Esophagus squamous epithelium (tissue), 4 donors: ENCODE measurements at regions not wholly inside any gene's neighbourhood (a gene's known extent, or its start where the extent isn't known, plus 50 kb on each side); places are given as distances from the start of the nearest gene placed in this dataset.

Experiments
- POLR2A ChIP-seq, 4 donors: fragments of 450-650 bp; IDR thresholded peaks; one replicate each; pipeline ENCODE4 v1.6.1; 2017; ENCODE audit warnings: antibody characterized with exemption in 4 of 4, mild to moderate bottlenecking in 4 of 4, moderate library complexity in 3 of 4
- TF ChIP-seq, protein P1 (sequence below), 6 experiments: fragments of 450-650 bp in 4 of 6; fragments of 200-600 bp in 2 of 6; sonication (generic) in 2 of 6; IDR thresholded peaks; one replicate each; pipeline ENCODE4 v1.5.1; 2016 to 2019; ENCODE audit warnings: antibody characterized with exemption in 6 of 6, mild to moderate bottlenecking in 4 of 6, moderate library complexity in 4 of 6

DNA sequence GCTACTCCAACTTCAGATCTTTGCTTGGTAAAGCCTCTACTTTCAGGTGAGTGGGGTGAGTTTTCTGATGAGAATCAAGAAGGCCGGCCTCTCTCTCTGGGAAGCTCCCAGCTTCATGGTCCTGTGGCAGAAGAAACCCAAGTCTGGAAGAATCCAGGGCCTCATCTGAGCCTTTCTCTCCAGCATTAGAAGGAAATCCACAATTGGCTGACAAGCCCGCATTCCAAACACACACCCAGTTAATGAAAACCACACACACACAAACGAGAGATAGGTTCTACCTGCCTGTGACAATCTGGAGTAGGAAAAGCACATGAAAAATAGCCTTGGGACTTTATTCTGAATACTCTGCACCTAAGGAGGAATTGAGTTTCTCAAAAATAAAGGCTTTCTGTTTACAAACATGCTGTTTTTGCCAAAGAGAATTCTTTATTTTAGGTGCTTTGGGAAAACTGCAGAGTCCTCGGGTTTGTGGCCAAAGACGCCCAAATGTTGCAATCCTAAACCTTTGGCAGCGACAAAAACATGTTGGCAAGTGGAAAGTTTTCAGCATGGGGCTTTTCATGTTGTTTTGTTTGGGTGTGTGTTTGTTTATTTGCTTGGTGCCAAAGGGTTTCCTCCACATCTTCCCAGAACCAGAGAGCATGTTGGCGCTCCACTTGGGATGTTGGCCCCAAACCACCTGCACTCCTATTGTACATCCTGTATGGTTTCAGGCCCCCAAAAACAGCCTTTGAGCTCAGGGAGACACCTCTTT lies 216.2 kb downstream of the SETD4 start:
- TF ChIP-seq, protein P1, sequence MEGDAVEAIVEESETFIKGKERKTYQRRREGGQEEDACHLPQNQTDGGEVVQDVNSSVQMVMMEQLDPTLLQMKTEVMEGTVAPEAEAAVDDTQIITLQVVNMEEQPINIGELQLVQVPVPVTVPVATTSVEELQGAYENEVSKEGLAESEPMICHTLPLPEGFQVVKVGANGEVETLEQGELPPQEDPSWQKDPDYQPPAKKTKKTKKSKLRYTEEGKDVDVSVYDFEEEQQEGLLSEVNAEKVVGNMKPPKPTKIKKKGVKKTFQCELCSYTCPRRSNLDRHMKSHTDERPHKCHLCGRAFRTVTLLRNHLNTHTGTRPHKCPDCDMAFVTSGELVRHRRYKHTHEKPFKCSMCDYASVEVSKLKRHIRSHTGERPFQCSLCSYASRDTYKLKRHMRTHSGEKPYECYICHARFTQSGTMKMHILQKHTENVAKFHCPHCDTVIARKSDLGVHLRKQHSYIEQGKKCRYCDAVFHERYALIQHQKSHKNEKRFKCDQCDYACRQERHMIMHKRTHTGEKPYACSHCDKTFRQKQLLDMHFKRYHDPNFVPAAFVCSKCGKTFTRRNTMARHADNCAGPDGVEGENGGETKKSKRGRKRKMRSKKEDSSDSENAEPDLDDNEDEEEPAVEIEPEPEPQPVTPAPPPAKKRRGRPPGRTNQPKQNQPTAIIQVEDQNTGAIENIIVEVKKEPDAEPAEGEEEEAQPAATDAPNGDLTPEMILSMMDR (IDR thresholded peaks at IDR 0.05): no peak
- no peak for TF ChIP-seq POLR2A (IDR thresholded peaks at IDR 0.05)
